ENCODE measurements at regions not wholly inside any gene's neighbourhood (a gene's known extent, or its start where the extent isn't known, plus 50 kb on each side); places are given as distances from the start of the nearest gene placed in this dataset.

- no peak for DNase-seq
Observed at GRCh38 chr22:48049116-48049515, 1286.7 kb downstream of the TBC1D22A start.

DNA sequence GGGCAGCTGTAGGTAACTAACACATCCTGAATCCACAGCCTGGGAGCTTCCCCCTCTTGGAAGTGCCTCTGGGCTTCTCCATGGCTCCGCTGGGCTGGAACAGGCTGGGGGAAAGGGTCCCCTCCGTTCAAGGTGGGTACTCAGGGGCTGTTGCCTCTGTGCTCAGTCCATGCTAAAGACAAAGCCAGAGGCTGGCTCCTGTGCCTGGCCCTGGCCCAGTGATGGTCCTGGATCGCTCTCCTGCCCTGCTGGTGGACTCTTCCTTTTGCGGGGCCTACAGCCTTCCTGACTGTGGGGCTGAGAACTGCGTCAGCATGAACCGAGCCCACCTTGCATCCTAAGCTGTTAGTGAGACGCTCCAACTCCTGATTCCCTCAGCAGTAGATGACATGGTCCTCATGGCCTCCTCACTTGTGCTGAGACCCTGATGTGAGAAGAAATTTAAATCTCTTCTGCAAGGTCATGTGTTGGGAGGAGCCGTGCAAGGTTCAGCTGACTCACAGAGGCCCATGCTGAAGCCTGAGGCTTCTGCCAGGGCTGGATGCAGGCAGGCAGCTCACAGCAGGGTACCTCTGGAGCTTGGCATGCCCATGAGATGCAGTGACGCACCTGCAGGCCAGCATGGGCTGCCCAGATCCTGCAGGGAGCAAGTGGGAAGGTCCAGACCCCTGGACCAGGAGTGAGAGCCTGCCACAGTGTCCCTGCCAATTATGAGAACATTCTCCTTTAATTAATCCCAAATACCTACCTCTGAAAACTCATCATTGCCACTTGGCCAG is 1285.5 kb downstream of the TBC1D22A start:
- DNase-seq: no peak

GRCh38 chr22:48045369-48045768 is 1282.9 kb downstream of the TBC1D22A start:
- no peak for DNase-seq

DNA sequence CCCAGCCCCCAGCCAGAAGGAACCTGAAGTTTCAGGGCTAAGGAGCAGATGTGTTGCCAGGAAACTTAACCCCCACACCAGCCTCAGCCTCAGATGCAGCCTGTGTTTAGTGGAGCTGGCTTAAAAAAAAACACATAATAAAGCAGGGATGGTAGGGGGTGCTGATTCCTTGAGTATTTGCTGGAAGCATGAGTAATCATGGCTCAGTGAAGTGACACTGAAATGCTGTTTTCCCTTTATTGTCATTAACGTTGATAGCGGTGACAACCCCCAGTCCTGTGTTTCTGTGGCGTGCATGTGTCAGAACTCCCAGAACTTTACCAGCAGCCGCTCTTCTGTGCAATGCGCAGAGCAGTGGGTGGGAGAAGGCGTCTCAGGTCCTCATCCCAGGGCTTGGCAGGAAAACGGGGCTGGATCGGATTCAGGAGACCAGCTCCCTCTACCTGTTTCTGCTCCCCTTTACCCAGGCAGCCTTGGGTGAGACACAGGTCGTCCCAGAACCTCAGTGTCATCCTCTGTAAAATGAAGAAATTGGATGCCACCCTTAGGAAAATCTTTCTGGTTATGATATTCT is 1282.1 kb downstream of the TBC1D22A start:
- no peak for DNase-seq

- no peak for DNase-seq
Observed at GRCh38 chr22:48043581-48043980, 1281.1 kb downstream of the TBC1D22A start.

DNA sequence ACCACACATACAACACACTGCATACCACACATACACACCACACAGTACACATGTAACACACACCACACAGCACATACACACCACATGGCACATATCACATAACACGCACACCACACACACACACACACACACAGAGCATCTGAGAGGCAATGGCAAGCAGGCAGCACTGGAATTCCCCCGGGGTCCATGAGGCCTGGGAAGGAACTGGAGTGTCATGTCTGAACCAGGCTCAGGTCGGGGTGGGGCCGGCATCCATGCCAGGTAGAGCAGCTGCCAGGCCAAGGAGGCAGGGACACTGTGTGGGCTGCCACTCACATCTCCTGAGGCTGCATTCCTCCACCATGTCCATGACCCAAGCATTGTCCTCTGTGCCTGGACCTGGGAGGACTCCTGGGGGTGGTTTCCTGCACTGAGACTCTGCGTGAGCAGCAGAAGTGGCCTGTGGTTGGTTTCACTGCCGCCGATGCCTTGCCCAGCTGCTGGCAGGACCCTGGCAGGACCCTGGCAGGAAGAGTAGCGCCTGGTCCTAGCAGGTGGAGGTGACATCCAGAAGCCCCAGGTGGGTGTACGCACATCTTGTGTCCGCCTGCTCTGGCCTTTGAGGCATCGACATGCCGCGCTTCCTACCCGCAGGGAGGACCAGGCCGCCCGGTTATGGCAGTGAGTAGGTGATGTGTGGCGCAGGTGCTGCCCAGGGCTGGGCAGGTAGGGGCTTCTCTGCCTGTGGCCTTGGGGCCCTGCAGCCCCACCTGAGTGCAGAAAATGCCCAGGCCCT is 1280.4 kb downstream of the TBC1D22A start:
- no peak for DNase-seq

- DNase-seq: no peak
Observed at GRCh38 chr22:48039326-48039725, 1276.9 kb downstream of the TBC1D22A start.

DNA sequence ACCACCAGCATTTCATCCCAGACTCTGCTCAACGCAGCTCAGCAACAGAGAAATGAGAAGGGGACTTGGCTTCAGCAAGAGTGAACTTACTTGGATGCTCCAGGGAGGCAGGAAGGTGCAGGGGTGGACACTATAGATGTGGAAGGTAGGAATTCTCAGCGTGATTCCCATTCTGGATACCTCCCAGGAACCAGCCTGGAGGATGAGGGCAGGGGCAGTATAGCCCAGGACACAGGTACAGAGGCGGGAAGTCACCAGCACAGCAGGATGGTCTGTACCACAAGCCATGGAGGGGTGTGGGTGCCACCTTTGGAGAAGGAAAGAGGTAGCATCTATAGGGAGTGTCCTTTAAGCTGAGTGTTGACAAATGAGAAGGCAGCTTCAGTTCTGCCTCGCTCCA is 1275.2 kb downstream of the TBC1D22A start:
- no peak for DNase-seq

DNA sequence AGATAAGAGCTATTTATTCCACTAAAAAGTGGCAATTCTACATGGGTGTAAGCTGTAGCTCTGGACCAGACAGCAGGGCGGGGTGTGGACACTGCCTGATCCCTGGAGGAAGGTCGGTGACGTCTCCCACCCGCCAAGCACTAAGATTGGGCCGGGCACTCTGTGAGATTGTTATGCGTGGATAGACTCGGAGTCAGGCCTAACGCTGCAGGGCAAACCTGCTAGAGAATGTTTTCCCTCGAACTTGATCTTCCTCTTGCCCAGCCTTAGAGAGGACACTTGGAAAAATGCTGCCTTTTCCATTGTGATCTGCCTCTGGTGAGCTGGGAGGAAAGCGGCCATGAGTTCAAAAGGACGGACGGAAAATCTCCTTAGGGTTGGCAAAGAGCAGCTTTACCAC is 1273.4 kb downstream of the TBC1D22A start:
- no peak for DNase-seq

- no peak for DNase-seq
Observed at GRCh38 chr22:48031589-48031988, 1269.1 kb downstream of the TBC1D22A start.

DNA sequence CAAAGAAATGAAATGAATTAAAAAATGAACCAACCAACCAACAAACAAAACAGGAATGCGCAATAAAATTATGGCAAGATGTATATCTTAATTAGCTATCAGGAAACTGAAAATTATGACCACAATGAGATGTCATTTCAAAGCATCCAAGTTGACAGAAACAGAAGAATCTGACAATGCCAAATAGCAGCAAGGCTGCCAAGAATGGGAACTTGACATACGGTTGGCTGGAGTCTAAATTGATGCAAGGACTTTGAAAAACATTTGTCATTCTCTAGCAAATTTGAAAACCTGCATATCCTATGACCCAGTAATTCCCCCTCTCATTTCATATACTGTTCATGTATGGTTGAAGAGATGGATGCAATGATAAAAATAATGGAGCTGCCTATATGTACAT is 1262.6 kb downstream of the TBC1D22A start:
- no peak for DNase-seq

DNA sequence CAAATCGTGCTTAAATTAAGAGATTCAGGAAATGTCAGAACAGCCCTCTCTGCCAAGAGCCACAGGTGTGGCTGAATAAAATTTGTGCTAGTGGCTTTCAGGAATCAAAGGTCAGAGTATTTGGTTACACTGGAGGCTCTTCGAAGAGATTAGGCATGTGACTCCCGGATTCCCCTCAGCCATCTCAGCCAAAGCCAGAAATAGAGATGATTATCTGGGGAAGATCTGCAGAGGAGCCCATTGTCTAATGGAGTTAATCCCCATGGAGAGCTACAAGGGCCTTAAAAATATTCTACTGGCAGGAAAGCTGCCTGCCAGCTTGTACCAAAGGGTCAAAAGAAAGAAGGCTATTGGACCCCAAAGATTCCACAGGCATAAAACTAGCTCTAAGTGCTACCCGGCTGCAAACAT is 1259.5 kb downstream of the TBC1D22A start:
- no peak for DNase-seq

GRCh38 chr22:48018346-48018745 is 1255.9 kb downstream of the TBC1D22A start:
- DNase-seq: no peak

- no peak for DNase-seq
Observed at GRCh38 chr22:48015701-48016100, 1253.3 kb downstream of the TBC1D22A start.

GRCh38 chr22:48004936-48005335 is 1242.5 kb downstream of the TBC1D22A start:
- DNase-seq: no peak

DNA sequence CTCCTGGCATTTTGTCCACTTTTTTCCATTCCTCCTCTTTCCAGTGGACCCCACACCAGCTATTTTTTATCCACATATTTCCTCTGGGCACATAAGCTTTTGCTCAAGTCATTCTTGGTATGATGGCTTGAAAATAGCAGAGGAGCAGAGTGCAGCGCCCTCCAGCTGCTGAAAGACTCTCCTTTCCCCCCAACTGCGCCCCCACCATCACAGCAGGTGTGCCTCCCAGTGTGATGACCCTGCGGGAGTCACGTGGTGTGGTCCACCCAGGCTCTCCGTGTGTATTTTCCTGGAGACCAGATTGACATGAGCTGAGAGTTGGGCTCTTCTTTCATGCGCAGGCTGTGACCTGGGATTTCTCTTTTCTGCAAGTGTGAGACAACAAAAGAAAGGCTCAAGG is 1241.6 kb downstream of the TBC1D22A start:
- DNase-seq: no peak

GRCh38 chr22:48001101-48001500 is 1238.7 kb downstream of the TBC1D22A start:
- no peak for DNase-seq

DNA sequence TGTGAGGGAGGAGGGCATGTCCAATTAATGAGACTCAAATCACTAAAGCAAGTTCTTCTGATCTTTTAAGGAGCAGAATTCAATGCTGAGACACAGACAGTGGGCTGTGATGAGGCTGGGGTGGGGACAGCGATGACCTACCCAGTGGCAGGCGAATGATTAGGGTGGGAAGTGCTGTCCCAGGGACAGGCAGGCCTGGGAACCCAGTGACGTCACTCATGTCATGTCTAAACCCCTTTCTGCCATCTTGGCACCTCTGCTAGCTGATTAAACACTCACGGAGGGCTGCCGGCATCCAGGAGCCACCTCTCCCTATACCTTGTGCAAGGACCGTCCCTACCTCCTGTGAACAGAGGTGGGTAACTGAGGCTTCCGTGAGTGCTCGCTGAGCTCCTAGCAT is 1235.2 kb downstream of the TBC1D22A start:
- no peak for DNase-seq

DNA sequence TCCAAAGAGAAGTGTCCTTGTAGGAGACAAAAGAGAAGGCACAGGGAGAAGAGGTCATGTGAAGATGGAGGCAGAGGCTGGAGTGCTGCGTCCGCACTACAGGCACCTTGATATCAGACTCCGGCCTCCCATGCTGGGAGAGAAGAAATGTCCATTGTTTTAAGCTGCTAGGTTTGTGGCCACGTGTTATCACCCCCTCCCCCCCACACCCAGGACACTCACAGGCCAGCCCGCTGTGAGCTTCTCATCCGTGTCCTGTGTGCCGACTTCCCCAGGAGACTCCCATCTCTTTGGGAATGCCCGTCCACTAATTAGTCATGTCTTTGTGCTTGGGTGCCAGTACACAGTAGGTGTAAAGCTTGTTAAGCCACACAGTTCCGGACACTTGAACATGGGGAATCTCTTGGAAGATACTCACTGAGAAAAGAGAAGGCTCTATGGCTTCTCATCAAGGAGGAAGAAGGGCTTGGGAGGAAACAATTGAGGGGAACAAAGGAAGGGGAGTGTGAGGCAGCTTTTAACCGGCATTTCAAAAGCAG is 1234.7 kb downstream of the TBC1D22A start:
- DNase-seq: no peak

DNA sequence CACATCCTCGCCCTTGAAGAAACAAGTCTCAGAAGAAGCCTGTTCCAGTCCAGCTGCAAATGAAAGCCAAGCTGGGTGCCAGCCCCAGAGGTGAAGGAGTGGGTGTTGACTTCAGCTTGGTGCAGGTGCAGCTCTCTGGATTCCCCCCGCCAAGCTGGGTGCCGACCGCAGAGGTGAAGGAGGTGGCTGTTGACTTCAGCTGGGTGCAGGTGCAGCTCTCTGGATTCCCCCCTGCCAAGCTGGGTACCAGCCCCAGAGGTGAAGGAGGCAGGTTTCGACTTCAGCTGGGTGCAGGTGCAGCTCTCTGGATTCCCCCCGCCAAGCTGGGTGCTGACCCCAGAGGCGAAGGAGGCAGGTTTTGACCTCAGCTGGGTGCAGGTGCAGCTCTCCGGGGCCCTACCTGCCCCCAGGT is 1234.0 kb downstream of the TBC1D22A start:
- DNase-seq: no peak

DNA sequence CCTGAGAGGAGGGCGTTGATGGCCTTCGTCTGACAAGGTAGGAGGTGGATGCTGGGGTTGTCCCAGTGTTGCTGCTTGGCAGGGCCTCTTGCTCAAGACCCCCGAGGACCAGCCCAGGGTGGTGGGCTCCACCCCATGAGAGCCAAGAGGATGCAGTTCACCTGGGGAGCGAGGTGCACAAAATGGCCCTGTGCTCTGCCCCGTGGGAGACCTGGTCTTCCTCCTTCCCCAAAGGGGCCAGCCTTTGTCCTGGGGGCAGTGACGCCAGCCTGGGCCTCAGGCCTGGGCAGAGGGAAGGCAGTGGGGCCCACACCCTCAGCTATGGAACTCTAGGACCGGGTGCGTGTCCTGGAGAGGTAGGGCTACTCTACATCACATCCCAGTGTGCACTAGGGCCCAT is 1233.3 kb downstream of the TBC1D22A start:
- no peak for DNase-seq

DNA sequence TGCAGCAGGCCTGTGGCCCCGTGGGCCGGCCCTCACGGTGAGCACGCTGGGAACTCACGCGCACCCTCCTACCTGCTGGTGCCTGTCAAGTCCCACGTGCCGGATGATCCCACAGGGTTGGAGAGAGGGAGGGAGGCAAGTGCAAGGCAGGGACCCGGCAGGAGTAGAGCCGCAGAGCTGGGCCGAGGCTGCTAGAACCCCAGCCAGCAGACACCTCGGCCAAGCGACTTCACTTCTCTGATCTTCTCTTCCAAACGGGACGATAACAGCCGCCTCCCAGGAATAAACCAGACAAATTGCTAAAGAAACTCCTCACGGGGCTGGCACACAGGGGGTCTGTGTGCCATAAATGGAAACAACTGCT is 1232.8 kb downstream of the TBC1D22A start:
- no peak for DNase-seq

GRCh38 chr22:47994601-47995263 is 1232.3 kb downstream of the TBC1D22A start:
- no peak for DNase-seq
